A549 (cell line): ENCODE measurements at regions not wholly inside any gene's neighbourhood (a gene's known extent, or its start where the extent isn't known, plus 50 kb on each side); places are given as distances from the start of the nearest gene placed in this dataset.

ENCODE experiments used
- CEBPB ChIP-seq, 2 experiments: fragments of >200 bp in 1 of 2; sonication (Bioruptor Twin) in 1 of 2; formaldehyde crosslinking in 1 of 2; IDR thresholded peaks; 2 replicates each; pipeline ENCODE4 v1.6.1; 2012 to 2016
- MYC ChIP-seq: IDR thresholded peaks from 2 replicates; pipeline ENCODE4 v1.6.1; 2012; ENCODE audit warnings: mild to moderate bottlenecking, inconsistent platforms, low read length, improper control_type of control experiment, borderline replicate concordance

DNA sequence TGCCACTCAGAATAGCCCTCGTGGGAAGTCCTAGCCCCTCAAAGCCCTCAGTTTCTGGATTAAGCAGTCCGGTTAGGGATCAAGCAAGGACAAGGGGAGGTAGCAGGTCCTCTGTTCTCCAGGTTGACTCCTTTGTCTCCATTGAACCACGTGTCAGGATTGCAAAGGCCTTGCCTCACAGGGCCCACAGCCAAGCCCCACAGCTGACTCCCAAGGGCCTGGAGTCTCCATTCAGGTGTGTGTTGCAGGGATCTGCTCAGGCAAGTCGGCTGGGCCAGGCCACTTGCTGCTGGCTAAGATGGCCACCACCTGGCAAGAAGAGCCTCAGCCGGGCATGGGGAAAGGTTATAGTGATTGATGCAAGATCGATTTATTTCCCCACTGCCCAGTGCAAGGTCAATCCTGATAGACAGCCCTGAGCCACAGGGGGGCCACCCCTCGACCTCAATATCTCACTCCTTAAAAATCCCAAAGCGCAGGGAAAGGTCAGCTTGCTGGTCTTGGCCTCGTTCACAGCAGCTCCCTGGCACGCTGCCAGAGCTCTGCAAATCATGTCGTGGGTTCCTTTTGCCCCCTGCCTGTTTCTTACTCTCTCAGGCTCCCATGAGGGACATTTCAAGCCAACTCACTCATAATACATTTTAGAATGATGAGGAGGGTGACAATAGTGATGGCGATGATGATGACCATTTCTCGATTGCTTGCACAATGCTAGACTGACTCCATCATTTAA lies 75.9 kb downstream of the EDN3 start:
- no peak for TF ChIP-seq MYC
- TF ChIP-seq CEBPB (IDR thresholded peaks at IDR 0.05), result no peak
